ENCODE measurements at regions not wholly inside any gene's neighbourhood (a gene's known extent, or its start where the extent isn't known, plus 50 kb on each side); places are given as distances from the start of the nearest gene placed in this dataset.

DNA sequence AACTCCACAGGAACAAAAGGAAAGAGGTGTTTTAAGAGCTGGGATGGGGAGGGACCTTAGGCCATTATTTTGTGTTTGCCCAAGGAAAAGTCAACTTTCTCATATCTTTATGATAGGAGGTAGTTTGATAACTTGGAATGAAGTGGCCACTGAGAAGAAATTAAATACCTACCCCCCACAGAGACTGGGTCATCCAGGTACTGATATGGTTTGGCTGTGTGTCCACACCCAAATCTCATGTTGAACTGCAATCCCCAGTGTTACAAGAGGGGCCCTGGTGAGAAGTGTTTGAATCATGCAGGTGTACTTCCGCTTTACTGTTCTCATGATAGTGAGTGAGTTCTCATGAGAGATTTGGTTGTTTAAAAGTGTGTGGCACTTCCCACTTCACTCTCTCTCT is 477.9 kb upstream of the KIF2B start:
- Histone ChIP-seq H3K27ac (ENCODE audit: control insufficient read depth, insufficient read depth, low read length) (no peak overlapping the region), H3K79me2 (ENCODE audit: control insufficient read depth, insufficient read depth, low read length) (no peaks in the 10 kb centered on the region), H3K9me1 (ENCODE audit: control insufficient read depth, extremely low read depth, insufficient read depth, low read length) (no peaks in the 10 kb centered on the region), H3K4me1 (ENCODE audit: control insufficient read depth, extremely low read depth, insufficient read depth, low read length) (no peaks in the 10 kb centered on the region), H3K36me3 (ENCODE audit: control insufficient read depth in 2 of 2, extremely low read depth in 1 of 2, insufficient read depth in 2 of 2, low read length in 2 of 2) (no peaks in the 10 kb centered on the region), H3K27me3 (ENCODE audit: control insufficient read depth, extremely low read depth, insufficient read depth, low read length) (no peaks in the 10 kb centered on the region), H3K9me3 (ENCODE audit: control insufficient read depth, low read depth, low read length) (no peaks in the 10 kb centered on the region), H3K9ac (ENCODE audit: control insufficient read depth, extremely low read depth, insufficient read depth, low read length) (no peak overlapping the region), H4K20me1 (ENCODE audit: control insufficient read depth, extremely low read depth, insufficient read depth, low read length) (no peaks in the 10 kb centered on the region), H3K4me2 (ENCODE audit: control insufficient read depth, extremely low read depth, insufficient read depth, low read depth, low read length) (no peak overlapping the region), H2AFZ (ENCODE audit: control insufficient read depth, low read length) (no peak overlapping the region), H3K4me3 (ENCODE audit: control insufficient read depth in 2 of 3, extremely low read depth in 1 of 3, insufficient read depth in 2 of 3, low read depth in 1 of 3, low read length in 3 of 3) (no peak overlapping the region)
- dilution Hi-C loops (cut with MboI; ENCODE audit: extremely low pct_ligation_motif_present, low sequenced_read_pairs), result no loop called here
- FAIRE-seq (no peak), DNase-seq (ENCODE audit: low read depth, low spot score) (no peak)
- TF ChIP-seq EZH2 (IDR thresholded peaks at IDR 0.05; ENCODE audit: low read length), result no peak
- TF ChIP-seq, protein P1, sequence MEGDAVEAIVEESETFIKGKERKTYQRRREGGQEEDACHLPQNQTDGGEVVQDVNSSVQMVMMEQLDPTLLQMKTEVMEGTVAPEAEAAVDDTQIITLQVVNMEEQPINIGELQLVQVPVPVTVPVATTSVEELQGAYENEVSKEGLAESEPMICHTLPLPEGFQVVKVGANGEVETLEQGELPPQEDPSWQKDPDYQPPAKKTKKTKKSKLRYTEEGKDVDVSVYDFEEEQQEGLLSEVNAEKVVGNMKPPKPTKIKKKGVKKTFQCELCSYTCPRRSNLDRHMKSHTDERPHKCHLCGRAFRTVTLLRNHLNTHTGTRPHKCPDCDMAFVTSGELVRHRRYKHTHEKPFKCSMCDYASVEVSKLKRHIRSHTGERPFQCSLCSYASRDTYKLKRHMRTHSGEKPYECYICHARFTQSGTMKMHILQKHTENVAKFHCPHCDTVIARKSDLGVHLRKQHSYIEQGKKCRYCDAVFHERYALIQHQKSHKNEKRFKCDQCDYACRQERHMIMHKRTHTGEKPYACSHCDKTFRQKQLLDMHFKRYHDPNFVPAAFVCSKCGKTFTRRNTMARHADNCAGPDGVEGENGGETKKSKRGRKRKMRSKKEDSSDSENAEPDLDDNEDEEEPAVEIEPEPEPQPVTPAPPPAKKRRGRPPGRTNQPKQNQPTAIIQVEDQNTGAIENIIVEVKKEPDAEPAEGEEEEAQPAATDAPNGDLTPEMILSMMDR (optimal IDR thresholded peaks at IDR 0.05 in 1 of 3, IDR thresholded peaks at IDR 0.05 in 1 of 3, conservative IDR thresholded peaks at IDR 0.05 in 1 of 3; ENCODE audit: extremely low read depth in 1 of 3, insufficient read depth in 2 of 3, low read length in 3 of 3), result no peak

GRCh38 chr17:53336281-53336680 is 486.4 kb upstream of the KIF2B start:
- Histone ChIP-seq H3K4me1 (ENCODE audit: control insufficient read depth, extremely low read depth, insufficient read depth, low read length) (peaks cover 6% of the 10 kb centered on the region), H3K9ac (ENCODE audit: control insufficient read depth, extremely low read depth, insufficient read depth, low read length) (no peak overlapping the region), H3K4me2 (ENCODE audit: control insufficient read depth, extremely low read depth, insufficient read depth, low read depth, low read length) (no peak overlapping the region), H3K4me3 (ENCODE audit: control insufficient read depth in 2 of 3, extremely low read depth in 1 of 3, insufficient read depth in 2 of 3, low read depth in 1 of 3, low read length in 3 of 3) (no peak overlapping the region), H3K27ac (ENCODE audit: control insufficient read depth, insufficient read depth, low read length) (no peak overlapping the region), H4K20me1 (ENCODE audit: control insufficient read depth, extremely low read depth, insufficient read depth, low read length) (no peaks in the 10 kb centered on the region), H3K36me3 (ENCODE audit: control insufficient read depth in 2 of 2, extremely low read depth in 1 of 2, insufficient read depth in 2 of 2, low read length in 2 of 2) (no peaks in the 10 kb centered on the region), H2AFZ (ENCODE audit: control insufficient read depth, low read length) (no peak overlapping the region), H3K9me3 (ENCODE audit: control insufficient read depth, low read depth, low read length) (no peaks in the 10 kb centered on the region), H3K27me3 (ENCODE audit: control insufficient read depth, extremely low read depth, insufficient read depth, low read length) (no peaks in the 10 kb centered on the region), H3K9me1 (ENCODE audit: control insufficient read depth, extremely low read depth, insufficient read depth, low read length) (no peaks in the 10 kb centered on the region), H3K79me2 (ENCODE audit: control insufficient read depth, insufficient read depth, low read length) (no peaks in the 10 kb centered on the region)
- no peak for FAIRE-seq
- TF ChIP-seq, protein P1 (optimal IDR thresholded peaks at IDR 0.05 in 1 of 3, IDR thresholded peaks at IDR 0.05 in 1 of 3, conservative IDR thresholded peaks at IDR 0.05 in 1 of 3; ENCODE audit: extremely low read depth in 1 of 3, insufficient read depth in 2 of 3, low read length in 3 of 3), result no peak
- TF ChIP-seq EZH2 (IDR thresholded peaks at IDR 0.05; ENCODE audit: low read length), result no peak
- peak; percentile 44 for DNase-seq (ENCODE audit: low read depth, low spot score)
- dilution Hi-C loops (cut with MboI; ENCODE audit: extremely low pct_ligation_motif_present, low sequenced_read_pairs), result no loop called here
